Right lobe of liver (tissue), 6 donors: ENCODE measurements at regions not wholly inside any gene's neighbourhood (a gene's known extent, or its start where the extent isn't known, plus 50 kb on each side); places are given as distances from the start of the nearest gene placed in this dataset.

Experiments used
- ATAC-seq, 4 donors: fragments of 200-7000 bp; cut with Tn5 transposase; one replicate each; pipeline ENCODE4 v1.9.1; 2020; ENCODE audit warnings: mild to moderate bottlenecking in 4 of 4, moderate library complexity in 4 of 4
- DNase-seq, 3 donors: peaks; one replicate each; pipeline ENCODE4 v3.0.0-alpha.2; 2020
- H3K27ac ChIP-seq, 3 donors: fragments of 200-600 bp; one replicate each; pipeline ENCODE4 v1.8.0; 2022
- H3K27me3 ChIP-seq, 2 donors: fragments of 200-600 bp; one replicate each; pipeline ENCODE4 v1.8.0; 2022
- H3K36me3 ChIP-seq, 4 donors: fragments of 200-600 bp; sonication (generic) in 1 of 4; one replicate each; pipeline versions ENCODE4 v1.5.1 to v1.8.0; 2017 to 2022; ENCODE audit warnings: control low read depth in 1 of 4
- H3K4me1 ChIP-seq, 4 donors: fragments of 200-600 bp; sonication (generic) in 1 of 4; one replicate each; pipeline versions ENCODE4 v1.5.1 to v1.8.0; 2017 to 2022; ENCODE audit warnings: control low read depth in 1 of 4
- H3K4me3 ChIP-seq, 3 donors: fragments of 200-600 bp; one replicate each; pipeline ENCODE4 v1.8.0; 2022
- H3K9me3 ChIP-seq, 4 donors: fragments of 200-600 bp; sonication (generic) in 1 of 4; one replicate each; pipeline versions ENCODE4 v1.5.1 to v1.8.0; 2017 to 2022; ENCODE audit warnings: control low read depth in 1 of 4
- POLR2A ChIP-seq: fragments of 450-650 bp; IDR thresholded peaks from one replicate; pipeline ENCODE4 v1.6.1; 2017; ENCODE audit warnings: antibody characterized with exemption, mild to moderate bottlenecking
- WGBS: methylation state at CpG from one replicate; pipeline ENCODE4 v1.1.6; 2018; ENCODE audit warnings: low coverage, low lambda C conversion rate; ENCODE audit not compliant: insufficient coverage; ENCODE audit errors: missing lambda C conversion rate; 5-methylcytosine and 5-hydroxymethylcytosine counted together
- intact Hi-C, 2 donors: fragments of 100-400 bp; cut with DNase I; formaldehyde crosslinking; loops; one replicate each; pipeline versions ENCODE4 v1.11.2 to v1.14.1; 2022
- TF ChIP-seq, protein P1 (sequence below), 4 donors: fragments of 200-600 bp in 3 of 4; fragments of 450-650 bp in 1 of 4; IDR thresholded peaks; one replicate each; pipeline versions ENCODE4 v1.5.1 to v1.8.0; 2016 to 2022; ENCODE audit warnings: antibody characterized with exemption in 4 of 4, mild to moderate bottlenecking in 2 of 4
- donor health status: DM: no; HTN: yes; CAD: no.
- donor health status: DM: no; HTN: no; CAD: no.
- donor health status: DM: no; HTN: no; CAD: no.
- donor health status: DM: no; HTN: yes; CAD: no.
- donor health status: DM: no; HTN: yes; CAD: no.

DNA sequence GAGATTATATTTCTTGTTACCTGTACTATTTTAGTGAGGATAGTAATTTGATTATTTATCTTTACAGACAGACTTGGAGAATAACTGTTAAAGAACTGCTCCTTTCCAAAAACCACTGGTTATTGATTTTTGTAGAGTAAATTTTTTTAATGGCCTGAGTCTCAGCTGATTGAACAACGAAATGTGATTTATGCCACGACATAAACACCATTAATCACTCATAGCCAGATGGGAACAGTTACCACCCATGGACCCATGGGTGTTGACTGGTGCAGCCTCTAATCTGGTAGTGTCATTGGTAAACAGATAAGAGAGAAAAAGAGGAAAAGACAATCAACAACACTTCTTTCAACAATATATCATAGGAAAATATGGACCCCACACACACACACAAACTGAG, 101.4 kb upstream of the BEND6 start:
- no peaks in the 10 kb centered on the region for H3K36me3 ChIP-seq
- H3K9me3 ChIP-seq = no peaks in the 10 kb centered on the region
- DNase-seq (no peak), ATAC-seq (no peak)
- H3K4me1 ChIP-seq = peaks cover 0 to 9% (median 0%) of the 10 kb centered on the region in 4 donors
- WGBS = 36% methylated on average over 2 of the region's 2 CpGs
- no peak for TF ChIP-seq POLR2A
- TF ChIP-seq, protein P1, sequence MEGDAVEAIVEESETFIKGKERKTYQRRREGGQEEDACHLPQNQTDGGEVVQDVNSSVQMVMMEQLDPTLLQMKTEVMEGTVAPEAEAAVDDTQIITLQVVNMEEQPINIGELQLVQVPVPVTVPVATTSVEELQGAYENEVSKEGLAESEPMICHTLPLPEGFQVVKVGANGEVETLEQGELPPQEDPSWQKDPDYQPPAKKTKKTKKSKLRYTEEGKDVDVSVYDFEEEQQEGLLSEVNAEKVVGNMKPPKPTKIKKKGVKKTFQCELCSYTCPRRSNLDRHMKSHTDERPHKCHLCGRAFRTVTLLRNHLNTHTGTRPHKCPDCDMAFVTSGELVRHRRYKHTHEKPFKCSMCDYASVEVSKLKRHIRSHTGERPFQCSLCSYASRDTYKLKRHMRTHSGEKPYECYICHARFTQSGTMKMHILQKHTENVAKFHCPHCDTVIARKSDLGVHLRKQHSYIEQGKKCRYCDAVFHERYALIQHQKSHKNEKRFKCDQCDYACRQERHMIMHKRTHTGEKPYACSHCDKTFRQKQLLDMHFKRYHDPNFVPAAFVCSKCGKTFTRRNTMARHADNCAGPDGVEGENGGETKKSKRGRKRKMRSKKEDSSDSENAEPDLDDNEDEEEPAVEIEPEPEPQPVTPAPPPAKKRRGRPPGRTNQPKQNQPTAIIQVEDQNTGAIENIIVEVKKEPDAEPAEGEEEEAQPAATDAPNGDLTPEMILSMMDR (IDR thresholded peaks at IDR 0.05) = no peak
- no peaks in the 10 kb centered on the region for H3K27me3 ChIP-seq
- H3K27ac ChIP-seq = no peak overlapping the region
- no peak overlapping the region for H3K4me3 ChIP-seq
- intact Hi-C loops = no loop called here

- Histone ChIP-seq H3K27me3 (no peaks in the 10 kb centered on the region), H3K4me1 (peaks cover 0 to 9% (median 0%) of the 10 kb centered on the region in 4 donors), H3K36me3 (no peaks in the 10 kb centered on the region), H3K4me3 (peak overlapping the region in 1 of 3 donors; percentile 6), H3K9me3 (no peaks in the 10 kb centered on the region), H3K27ac (no peak overlapping the region)
- WGBS = 40% methylated on average over 6 of the region's 6 CpGs
- ATAC-seq (no peak), DNase-seq (no peak)
- TF ChIP-seq, protein P1 (IDR thresholded peaks at IDR 0.05) = no peak
- no peak for TF ChIP-seq POLR2A
- intact Hi-C loops = no loop called here
Observed at GRCh38 chr6:56852260-56853010, 102.5 kb upstream of the BEND6 start.

DNA sequence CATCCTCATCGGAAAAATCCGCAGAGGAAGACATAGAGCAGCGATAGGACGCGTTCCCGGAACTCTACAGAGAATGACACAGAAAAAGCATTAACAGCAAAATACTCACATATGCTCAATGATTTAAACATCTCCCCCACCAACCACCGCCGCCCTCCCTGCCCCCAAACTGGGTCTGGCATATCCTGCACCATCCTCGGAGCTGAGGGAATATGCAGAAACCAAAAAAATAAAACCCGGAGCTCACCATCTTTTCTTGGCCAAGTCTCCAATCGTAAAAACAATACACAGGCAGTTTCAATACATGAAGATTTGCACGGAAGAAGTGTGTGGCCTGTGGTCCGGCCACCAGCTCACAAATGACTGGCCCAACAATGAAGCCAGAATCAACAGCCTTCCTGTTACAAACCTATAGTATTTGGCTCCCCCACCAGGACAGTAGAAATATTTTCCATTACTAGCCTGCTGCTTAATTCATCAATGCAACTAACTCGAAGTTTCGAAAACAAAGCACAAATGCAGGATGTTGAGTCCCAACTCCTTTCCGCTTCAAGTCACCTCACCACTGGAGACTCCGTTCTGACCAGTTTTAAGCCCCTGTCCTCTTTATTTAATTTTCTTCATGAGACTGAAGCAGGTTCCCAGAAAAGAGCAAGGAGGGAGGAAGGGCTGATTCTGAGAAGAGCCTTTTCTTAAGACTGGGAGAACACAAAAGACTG, 103.2 kb upstream of the BEND6 start:
- DNase-seq = peak in 1 of 3 donors; percentile 43
- 10% methylated on average over 17 of the region's 17 CpGs for WGBS
- no peaks in the 10 kb centered on the region for H3K36me3 ChIP-seq

DNA sequence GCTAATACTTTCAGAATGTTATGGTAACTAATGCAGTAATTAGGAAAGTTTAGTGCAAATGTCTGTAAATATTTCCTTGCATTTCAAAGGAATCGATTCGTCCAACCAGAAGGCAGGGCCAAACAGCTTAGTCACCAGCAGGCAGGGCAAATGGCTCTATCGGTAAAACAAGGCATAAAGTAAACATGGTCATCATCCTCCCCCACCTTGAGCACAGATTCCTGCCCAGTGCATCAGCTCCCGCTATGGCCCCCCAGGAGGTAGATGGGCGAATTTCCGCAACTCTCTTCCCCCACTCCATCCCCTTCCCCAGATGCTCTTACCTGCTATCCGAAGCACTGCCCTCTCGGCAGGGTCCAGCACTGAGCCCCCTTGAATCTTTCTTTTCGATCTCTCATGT, 103.8 kb upstream of the BEND6 start:
- Histone ChIP-seq H3K27me3 (no peaks in the 10 kb centered on the region), H3K9me3 (no peaks in the 10 kb centered on the region), H3K4me1 (peaks cover 0 to 9% (median 0%) of the 10 kb centered on the region in 4 donors), H3K4me3 (peak overlapping the region; percentile 12 to 41 (median 29)), H3K36me3 (no peaks in the 10 kb centered on the region), H3K27ac (no peak overlapping the region)
- DNase-seq (no peak), ATAC-seq (peak in 2 of 4 donors; percentile 24 to 62)
- TF ChIP-seq POLR2A = no peak
- TF ChIP-seq, protein P1 (IDR thresholded peaks at IDR 0.05) = no peak
- intact Hi-C loops = no loop called here
- WGBS = 6% methylated on average over 8 of the region's 9 CpGs

More for the DNA sequence above, 103.2 kb upstream of the BEND6 start:
- Histone ChIP-seq H3K4me1 (peaks cover 0 to 9% (median 0%) of the 10 kb centered on the region in 4 donors), H3K27me3 (no peaks in the 10 kb centered on the region), H3K9me3 (no peaks in the 10 kb centered on the region), H3K27ac (no peak overlapping the region), H3K4me3 (peak overlapping the region; percentile 12 to 41 (median 29))
- peak; percentile 86 to 98 (median 92) for ATAC-seq
- intact Hi-C loops = no loop called here
- TF ChIP-seq, protein P1 (IDR thresholded peaks at IDR 0.05) = peak; percentile 52 to 59 (median 52)
- no peak for TF ChIP-seq POLR2A
